Liver (tissue), 3 donors: ENCODE measurements at regions not wholly inside any gene's neighbourhood (a gene's known extent, or its start where the extent isn't known, plus 50 kb on each side); places are given as distances from the start of the nearest gene placed in this dataset.

Experiments
- EGR1 ChIP-seq, 2 donors: IDR thresholded peaks; 2 replicates each; pipeline ENCODE4 v1.6.1; 2016 to 2018; ENCODE audit warnings: antibody characterized with exemption in 2 of 2, low read depth in 2 of 2
- JUND ChIP-seq, 2 donors: IDR thresholded peaks; 2 replicates each; pipeline ENCODE4 v1.6.1; 2016; ENCODE audit warnings: antibody characterized with exemption in 2 of 2
- TF ChIP-seq, protein P1 (sequence below): fragments of 150-350 bp; IDR thresholded peaks from 2 replicates; pipeline ENCODE4 v1.5.1; 2017; ENCODE audit warnings: improper control_type of control experiment, low read depth, low read length; ENCODE audit not compliant: missing input control
- donor health status: healthy.
- donor health status: healthy.

- TF ChIP-seq EGR1 (IDR thresholded peaks at IDR 0.05; ENCODE audit: low read depth in 2 of 2) (no peak), JUND (IDR thresholded peaks at IDR 0.05) (no peak)
- TF ChIP-seq, protein P1, sequence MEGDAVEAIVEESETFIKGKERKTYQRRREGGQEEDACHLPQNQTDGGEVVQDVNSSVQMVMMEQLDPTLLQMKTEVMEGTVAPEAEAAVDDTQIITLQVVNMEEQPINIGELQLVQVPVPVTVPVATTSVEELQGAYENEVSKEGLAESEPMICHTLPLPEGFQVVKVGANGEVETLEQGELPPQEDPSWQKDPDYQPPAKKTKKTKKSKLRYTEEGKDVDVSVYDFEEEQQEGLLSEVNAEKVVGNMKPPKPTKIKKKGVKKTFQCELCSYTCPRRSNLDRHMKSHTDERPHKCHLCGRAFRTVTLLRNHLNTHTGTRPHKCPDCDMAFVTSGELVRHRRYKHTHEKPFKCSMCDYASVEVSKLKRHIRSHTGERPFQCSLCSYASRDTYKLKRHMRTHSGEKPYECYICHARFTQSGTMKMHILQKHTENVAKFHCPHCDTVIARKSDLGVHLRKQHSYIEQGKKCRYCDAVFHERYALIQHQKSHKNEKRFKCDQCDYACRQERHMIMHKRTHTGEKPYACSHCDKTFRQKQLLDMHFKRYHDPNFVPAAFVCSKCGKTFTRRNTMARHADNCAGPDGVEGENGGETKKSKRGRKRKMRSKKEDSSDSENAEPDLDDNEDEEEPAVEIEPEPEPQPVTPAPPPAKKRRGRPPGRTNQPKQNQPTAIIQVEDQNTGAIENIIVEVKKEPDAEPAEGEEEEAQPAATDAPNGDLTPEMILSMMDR, result no peak
These were observed 347.1 kb downstream of the CD83 start for GRCh38 chr6:14464716-14465115.
